ENCODE measurements at regions not wholly inside any gene's neighbourhood (a gene's known extent, or its start where the extent isn't known, plus 50 kb on each side); places are given as distances from the start of the nearest gene placed in this dataset.

- Histone ChIP-seq H3K9me3 (ENCODE audit: control insufficient read depth, low read depth, low read length) (no peaks in the 10 kb centered on the region), H2BK12ac (ENCODE audit: insufficient read length, low read depth, low read length) (no peak overlapping the region), H4K20me1 (ENCODE audit: control insufficient read depth, insufficient read depth, insufficient read length) (no peaks in the 10 kb centered on the region), H2AFZ (ENCODE audit: low read length) (no peak overlapping the region), H3K79me2 (ENCODE audit: insufficient read depth, low read length) (no peaks in the 10 kb centered on the region), H4K91ac (ENCODE audit: insufficient read length, low read depth, low read length) (no peak overlapping the region), H4K5ac (ENCODE audit: insufficient read length, low read depth, low read length) (no peak overlapping the region), H2BK5ac (ENCODE audit: insufficient read length, low read length) (no peak overlapping the region), H2BK120ac (ENCODE audit: low read depth, low read length, poor library complexity, severe bottlenecking) (no peak overlapping the region), H2BK15ac (ENCODE audit: low read depth, low read length) (no peak overlapping the region), H3K14ac (ENCODE audit: insufficient read depth, low read length) (no peak overlapping the region), H3K27ac (ENCODE audit: insufficient read length, low read depth, low read length) (no peak overlapping the region), H3K23ac (ENCODE audit: insufficient read length, low read depth, low read length) (no peak overlapping the region), H4K8ac (replicated peaks; ENCODE audit: insufficient read length, low read depth, low read length) (no peak overlapping the region), H2BK20ac (ENCODE audit: low read depth, low read length, poor library complexity, severe bottlenecking) (no peak overlapping the region), H3K4me2 (ENCODE audit: insufficient read depth, insufficient read length, low read length) (no peak overlapping the region), H3K18ac (ENCODE audit: insufficient read length, low read depth, low read length) (no peak overlapping the region), H2AK5ac (ENCODE audit: insufficient read length, low read length) (no peak overlapping the region), H3K9ac (ENCODE audit: extremely low read depth, insufficient read length, low read length) (no peak overlapping the region), H3K79me1 (ENCODE audit: insufficient read depth, low read depth, low read length, poor library complexity, severe bottlenecking) (no peaks in the 10 kb centered on the region), H3T11ph (ENCODE audit: low read length) (no peak overlapping the region), H3K23me2 (ENCODE audit: insufficient read length, low read depth, low read length, poor library complexity, severe bottlenecking) (no peaks in the 10 kb centered on the region), H3K4me1 (ENCODE audit: insufficient read depth, low read length) (no peaks in the 10 kb centered on the region; the same call in 1 of the 2 replicates), H3K56ac (ENCODE audit: insufficient read length, low read depth, low read length) (no peak overlapping the region), H3K27me3 (ENCODE audit: insufficient read depth, low read length) (no peaks in the 10 kb centered on the region), H3K4ac (ENCODE audit: low read depth, low read length) (no peak overlapping the region)
- H3K4me1 Mint-ChIP-seq: peaks cover 8 to 11% of the 10 kb centered on the region in 2 experiments
- peak overlapping the region in 1 of 3 experiments; percentile 7; a peak in 1 of 7 replicates for H3K27ac Mint-ChIP-seq
- WGBS (ENCODE audit: extremely low coverage, insufficient read length, low lambda C conversion rate): no CpG with 5 or more reads among the region's 4 CpGs
- no peak overlapping the region for H3K4me3 Mint-ChIP-seq
- H3K36me3 Mint-ChIP-seq (ENCODE audit: insufficient read depth in 1 of 3, low read depth in 3 of 3): no peaks in the 10 kb centered on the region; a peak in 1 of 7 replicates
- TF ChIP-seq CTCF (conservative IDR thresholded peaks at IDR 0.05): no peak
- no peaks in the 10 kb centered on the region for H3K27me3 Mint-ChIP-seq (ENCODE audit: low read depth)
- no peak for DNase-seq
- H3K9me3 Mint-ChIP-seq: no peaks in the 10 kb centered on the region
These were observed 567.4 kb downstream of the CCDC171 start for GRCh38 chr9:16120231-16120641.
